ENCODE measurements at regions not wholly inside any gene's neighbourhood (a gene's known extent, or its start where the extent isn't known, plus 50 kb on each side); places are given as distances from the start of the nearest gene placed in this dataset.

- no CpG with 5 or more reads among the region's 6 CpGs for WGBS, 2 donors (ENCODE audit: extremely low coverage in 2 of 2, insufficient read length in 2 of 2, insufficient replicate concordance in 1 of 2)
Measured at GRCh38 chrX:22730542-22730941, 269.2 kb upstream of the DDX53 start.

GRCh38 chrX:22737541-22737940 lies 262.2 kb upstream of the DDX53 start:
- Histone ChIP-seq H3K4me3 (ENCODE audit: low read length in 2 of 2) (no peak overlapping the region), H2AK5ac (ENCODE audit: low read depth, low read length) (no peak overlapping the region), H3K18ac (ENCODE audit: low read length) (no peak overlapping the region), H3K79me1 (ENCODE audit: low read depth, low read length) (no peaks in the 10 kb centered on the region), H3K9me3 (replicated peaks in 1 of 2; ENCODE audit: control insufficient read depth in 2 of 2, insufficient read depth in 1 of 2, low read depth in 1 of 2, low read length in 2 of 2) (no peaks in the 10 kb centered on the region), H3K27ac (replicated peaks; ENCODE audit: low read length) (no peak overlapping the region), H3K36me3 (replicated peaks in 1 of 2; ENCODE audit: control insufficient read depth in 2 of 2, insufficient read depth in 2 of 2, low read length in 2 of 2) (no peaks in the 10 kb centered on the region), H4K91ac (ENCODE audit: low read depth, low read length, poor library complexity) (no peak overlapping the region), H3K4ac (ENCODE audit: low read length) (no peak overlapping the region), H3K14ac (ENCODE audit: low read length) (no peak overlapping the region), H2BK5ac (ENCODE audit: low read length) (no peak overlapping the region), H3K23ac (ENCODE audit: low read depth, low read length, poor library complexity) (no peak overlapping the region), H3K4me2 (ENCODE audit: insufficient read depth, low read length, poor library complexity, severe bottlenecking) (no peak overlapping the region), H2BK15ac (ENCODE audit: low read length) (no peak overlapping the region), H3K9ac (ENCODE audit: low read depth, low read length, poor library complexity) (no peak overlapping the region), H2AFZ (ENCODE audit: low read length) (no peak overlapping the region), H4K8ac (ENCODE audit: low read depth, low read length) (no peak overlapping the region), H2BK12ac (ENCODE audit: low read length) (no peak overlapping the region), H3K4me1 (ENCODE audit: control insufficient read depth in 2 of 2, insufficient read depth in 1 of 2, low read depth in 1 of 2, low read length in 2 of 2) (no peaks in the 10 kb centered on the region), H3K27me3 (ENCODE audit: control insufficient read depth in 3 of 3, insufficient read depth in 3 of 3, low read depth in 1 of 3, low read length in 3 of 3) (no peaks in the 10 kb centered on the region), H2BK120ac (ENCODE audit: low read depth, low read length) (no peak overlapping the region)
- WGBS, 2 donors (ENCODE audit: extremely low coverage in 2 of 2, insufficient read length in 2 of 2, insufficient replicate concordance in 1 of 2), result no CpG with 5 or more reads among the region's 2 CpGs
- DNase-seq (ENCODE audit: low spot score), result no peak

More at GRCh38 chrX:22730542-22730941, 269.2 kb upstream of the DDX53 start:
- H3K9ac ChIP-seq (ENCODE audit: low read depth, low read length, poor library complexity), result no peak overlapping the region
- no peaks in the 10 kb centered on the region for H3K4me1 ChIP-seq (ENCODE audit: control insufficient read depth in 2 of 2, insufficient read depth in 1 of 2, low read depth in 1 of 2, low read length in 2 of 2)
- H2BK12ac ChIP-seq (ENCODE audit: low read length), result no peak overlapping the region
- no peaks in the 10 kb centered on the region for H3K27me3 ChIP-seq (ENCODE audit: control insufficient read depth in 3 of 3, insufficient read depth in 3 of 3, low read depth in 1 of 3, low read length in 3 of 3)
- no peak overlapping the region for H2BK5ac ChIP-seq (ENCODE audit: low read length)
- no peak overlapping the region for H2AFZ ChIP-seq (ENCODE audit: low read length)
- H3K9me3 ChIP-seq (replicated peaks in 1 of 2; ENCODE audit: control insufficient read depth in 2 of 2, insufficient read depth in 1 of 2, low read depth in 1 of 2, low read length in 2 of 2), result no peaks in the 10 kb centered on the region
- no peak overlapping the region for H2BK120ac ChIP-seq (ENCODE audit: low read depth, low read length)
- no peak overlapping the region for H3K27ac ChIP-seq (replicated peaks; ENCODE audit: low read length)
- no peak overlapping the region for H3K4ac ChIP-seq (ENCODE audit: low read length)
- no peak overlapping the region for H2BK15ac ChIP-seq (ENCODE audit: low read length)
- no peaks in the 10 kb centered on the region for H3K79me1 ChIP-seq (ENCODE audit: low read depth, low read length)
- H4K91ac ChIP-seq (ENCODE audit: low read depth, low read length, poor library complexity), result no peak overlapping the region
- no peak overlapping the region for H4K8ac ChIP-seq (ENCODE audit: low read depth, low read length)
- DNase-seq (ENCODE audit: low spot score), result no peak
- H3K14ac ChIP-seq (ENCODE audit: low read length), result no peak overlapping the region
- no peak overlapping the region for H3K4me2 ChIP-seq (ENCODE audit: insufficient read depth, low read length, poor library complexity, severe bottlenecking)
- H3K23ac ChIP-seq (ENCODE audit: low read depth, low read length, poor library complexity), result no peak overlapping the region
- H3K4me3 ChIP-seq (ENCODE audit: low read length in 2 of 2), result no peak overlapping the region
- H2AK5ac ChIP-seq (ENCODE audit: low read depth, low read length), result no peak overlapping the region
- no peak overlapping the region for H3K18ac ChIP-seq (ENCODE audit: low read length)
- H3K36me3 ChIP-seq (replicated peaks in 1 of 2; ENCODE audit: control insufficient read depth in 2 of 2, insufficient read depth in 2 of 2, low read length in 2 of 2), result no peaks in the 10 kb centered on the region

- no peak overlapping the region for H3K23ac ChIP-seq (ENCODE audit: low read depth, low read length, poor library complexity)
- no peaks in the 10 kb centered on the region for H3K9me3 ChIP-seq (replicated peaks in 1 of 2; ENCODE audit: control insufficient read depth in 2 of 2, insufficient read depth in 1 of 2, low read depth in 1 of 2, low read length in 2 of 2)
- no peak overlapping the region for H2AK5ac ChIP-seq (ENCODE audit: low read depth, low read length)
- H3K4me3 ChIP-seq (ENCODE audit: low read length in 2 of 2), result no peak overlapping the region
- no peak overlapping the region for H3K18ac ChIP-seq (ENCODE audit: low read length)
- H3K4me1 ChIP-seq (ENCODE audit: control insufficient read depth in 2 of 2, insufficient read depth in 1 of 2, low read depth in 1 of 2, low read length in 2 of 2), result no peaks in the 10 kb centered on the region
- no peak overlapping the region for H3K9ac ChIP-seq (ENCODE audit: low read depth, low read length, poor library complexity)
- H3K27ac ChIP-seq (replicated peaks; ENCODE audit: low read length), result no peak overlapping the region
- H2BK120ac ChIP-seq (ENCODE audit: low read depth, low read length), result no peak overlapping the region
- H4K91ac ChIP-seq (ENCODE audit: low read depth, low read length, poor library complexity), result no peak overlapping the region
- WGBS, 2 donors (ENCODE audit: extremely low coverage in 2 of 2, insufficient read length in 2 of 2, insufficient replicate concordance in 1 of 2), result no CpG with 5 or more reads among the region's 3 CpGs
- H3K36me3 ChIP-seq (replicated peaks in 1 of 2; ENCODE audit: control insufficient read depth in 2 of 2, insufficient read depth in 2 of 2, low read length in 2 of 2), result no peaks in the 10 kb centered on the region
- H2BK12ac ChIP-seq (ENCODE audit: low read length), result no peak overlapping the region
- H3K79me1 ChIP-seq (ENCODE audit: low read depth, low read length), result no peaks in the 10 kb centered on the region
- H4K8ac ChIP-seq (ENCODE audit: low read depth, low read length), result no peak overlapping the region
- no peaks in the 10 kb centered on the region for H3K27me3 ChIP-seq (ENCODE audit: control insufficient read depth in 3 of 3, insufficient read depth in 3 of 3, low read depth in 1 of 3, low read length in 3 of 3)
- H3K4ac ChIP-seq (ENCODE audit: low read length), result no peak overlapping the region
- H2BK15ac ChIP-seq (ENCODE audit: low read length), result no peak overlapping the region
- H2BK5ac ChIP-seq (ENCODE audit: low read length), result no peak overlapping the region
- no peak overlapping the region for H3K4me2 ChIP-seq (ENCODE audit: insufficient read depth, low read length, poor library complexity, severe bottlenecking)
- no peak overlapping the region for H3K14ac ChIP-seq (ENCODE audit: low read length)
- H2AFZ ChIP-seq (ENCODE audit: low read length), result no peak overlapping the region
- DNase-seq (ENCODE audit: low spot score), result no peak
Measured at GRCh38 chrX:22739276-22739675, 260.5 kb upstream of the DDX53 start.

GRCh38 chrX:22740836-22741235 lies 258.9 kb upstream of the DDX53 start:
- H2BK120ac ChIP-seq (ENCODE audit: low read depth, low read length), result no peak overlapping the region
- H3K4ac ChIP-seq (ENCODE audit: low read length), result no peak overlapping the region
- H3K27ac ChIP-seq (replicated peaks; ENCODE audit: low read length), result no peak overlapping the region
- H3K27me3 ChIP-seq (ENCODE audit: control insufficient read depth in 3 of 3, insufficient read depth in 3 of 3, low read depth in 1 of 3, low read length in 3 of 3), result no peaks in the 10 kb centered on the region
- H3K23ac ChIP-seq (ENCODE audit: low read depth, low read length, poor library complexity), result no peak overlapping the region
- H3K4me3 ChIP-seq (ENCODE audit: low read length in 2 of 2), result no peak overlapping the region
- no peak overlapping the region for H2AK5ac ChIP-seq (ENCODE audit: low read depth, low read length)
- H3K9me3 ChIP-seq (replicated peaks in 1 of 2; ENCODE audit: control insufficient read depth in 2 of 2, insufficient read depth in 1 of 2, low read depth in 1 of 2, low read length in 2 of 2), result no peaks in the 10 kb centered on the region
- no peaks in the 10 kb centered on the region for H3K79me1 ChIP-seq (ENCODE audit: low read depth, low read length)
- H2BK12ac ChIP-seq (ENCODE audit: low read length), result no peak overlapping the region
- no CpG with 5 or more reads among the region's 4 CpGs for WGBS, 2 donors (ENCODE audit: extremely low coverage in 2 of 2, insufficient read length in 2 of 2, insufficient replicate concordance in 1 of 2)
- no peak overlapping the region for H4K91ac ChIP-seq (ENCODE audit: low read depth, low read length, poor library complexity)
- no peaks in the 10 kb centered on the region for H3K4me1 ChIP-seq (ENCODE audit: control insufficient read depth in 2 of 2, insufficient read depth in 1 of 2, low read depth in 1 of 2, low read length in 2 of 2)
- DNase-seq (ENCODE audit: low spot score), result no peak
- H3K18ac ChIP-seq (ENCODE audit: low read length), result no peak overlapping the region
- no peaks in the 10 kb centered on the region for H3K36me3 ChIP-seq (replicated peaks in 1 of 2; ENCODE audit: control insufficient read depth in 2 of 2, insufficient read depth in 2 of 2, low read length in 2 of 2)
- no peak overlapping the region for H2AFZ ChIP-seq (ENCODE audit: low read length)
- H3K4me2 ChIP-seq (ENCODE audit: insufficient read depth, low read length, poor library complexity, severe bottlenecking), result no peak overlapping the region
- no peak overlapping the region for H3K9ac ChIP-seq (ENCODE audit: low read depth, low read length, poor library complexity)
- no peak overlapping the region for H4K8ac ChIP-seq (ENCODE audit: low read depth, low read length)
- no peak overlapping the region for H3K14ac ChIP-seq (ENCODE audit: low read length)
- H2BK5ac ChIP-seq (ENCODE audit: low read length), result no peak overlapping the region
- no peak overlapping the region for H2BK15ac ChIP-seq (ENCODE audit: low read length)

Measured in neuronal stem cell (in vitro differentiated cells).